Body of pancreas (tissue), 4 donors: ENCODE measurements at regions not wholly inside any gene's neighbourhood (a gene's known extent, or its start where the extent isn't known, plus 50 kb on each side); places are given as distances from the start of the nearest gene placed in this dataset.

Source experiments
- POLR2A ChIP-seq, 3 donors: fragments of 450-650 bp; IDR thresholded peaks; one replicate each; pipeline ENCODE4 v1.6.1; 2016; ENCODE audit warnings: antibody characterized with exemption in 3 of 3, mild to moderate bottlenecking in 2 of 3
- TF ChIP-seq, protein P1 (sequence below), 7 experiments: fragments of 450-650 bp in 4 of 7; fragments of 200-600 bp in 3 of 7; sonication (generic) in 3 of 7; IDR thresholded peaks; one replicate each; pipeline ENCODE4 v1.5.1; 2016 to 2019; ENCODE audit warnings: antibody characterized with exemption in 7 of 7

DNA sequence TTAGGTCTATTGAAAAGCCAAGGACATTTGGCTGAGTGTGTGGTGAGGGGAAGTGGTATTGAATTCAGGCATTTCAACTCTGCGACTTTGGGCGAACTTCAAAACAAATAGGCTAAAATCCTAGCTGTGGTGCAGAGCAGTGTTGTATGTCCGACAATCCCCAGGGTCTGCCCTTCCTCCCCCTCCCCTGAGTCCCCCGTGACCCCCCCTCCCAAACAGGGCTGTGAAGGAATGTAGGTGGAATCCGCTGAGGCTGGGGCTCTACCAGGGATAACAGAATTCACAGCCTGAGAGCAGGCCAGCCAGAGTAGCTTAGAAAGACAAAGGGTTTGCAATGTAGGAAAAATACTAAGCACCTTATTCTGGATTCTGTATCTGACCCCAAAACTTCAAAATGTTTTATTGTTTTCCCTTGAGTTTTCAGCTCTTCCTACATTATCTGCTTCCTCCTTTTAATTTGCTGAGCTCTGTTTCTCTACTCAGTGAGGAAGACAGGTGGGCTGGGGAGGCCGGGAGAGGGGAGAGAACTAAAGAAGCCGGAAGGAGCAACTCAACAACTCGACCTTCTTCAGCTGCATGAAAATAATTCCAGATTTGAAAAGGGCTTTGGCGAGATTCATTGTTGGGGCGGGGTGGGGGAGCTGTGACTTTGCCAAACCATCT lies 315.2 kb downstream of the BLID start:
- TF ChIP-seq POLR2A (IDR thresholded peaks at IDR 0.05), result no peak
- TF ChIP-seq, protein P1, sequence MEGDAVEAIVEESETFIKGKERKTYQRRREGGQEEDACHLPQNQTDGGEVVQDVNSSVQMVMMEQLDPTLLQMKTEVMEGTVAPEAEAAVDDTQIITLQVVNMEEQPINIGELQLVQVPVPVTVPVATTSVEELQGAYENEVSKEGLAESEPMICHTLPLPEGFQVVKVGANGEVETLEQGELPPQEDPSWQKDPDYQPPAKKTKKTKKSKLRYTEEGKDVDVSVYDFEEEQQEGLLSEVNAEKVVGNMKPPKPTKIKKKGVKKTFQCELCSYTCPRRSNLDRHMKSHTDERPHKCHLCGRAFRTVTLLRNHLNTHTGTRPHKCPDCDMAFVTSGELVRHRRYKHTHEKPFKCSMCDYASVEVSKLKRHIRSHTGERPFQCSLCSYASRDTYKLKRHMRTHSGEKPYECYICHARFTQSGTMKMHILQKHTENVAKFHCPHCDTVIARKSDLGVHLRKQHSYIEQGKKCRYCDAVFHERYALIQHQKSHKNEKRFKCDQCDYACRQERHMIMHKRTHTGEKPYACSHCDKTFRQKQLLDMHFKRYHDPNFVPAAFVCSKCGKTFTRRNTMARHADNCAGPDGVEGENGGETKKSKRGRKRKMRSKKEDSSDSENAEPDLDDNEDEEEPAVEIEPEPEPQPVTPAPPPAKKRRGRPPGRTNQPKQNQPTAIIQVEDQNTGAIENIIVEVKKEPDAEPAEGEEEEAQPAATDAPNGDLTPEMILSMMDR (IDR thresholded peaks at IDR 0.05), result no peak
